C4-2B (cell line): ENCODE measurements at regions not wholly inside any gene's neighbourhood (a gene's known extent, or its start where the extent isn't known, plus 50 kb on each side); places are given as distances from the start of the nearest gene placed in this dataset.
"Not testable (repeated sequence)": the region's sequence is repeated elsewhere in the genome, so short reads cannot be mapped to it uniquely, and the experiment has no call there.

Source experiments
- CTCF ChIP-seq: fragments of 450-650 bp; conservative IDR thresholded peaks from 2 replicates; pipeline ENCODE4 v1.5.1; 2017; ENCODE audit warnings: mild to moderate bottlenecking
- ZFX ChIP-seq: fragments of 450-650 bp; IDR thresholded peaks from 2 replicates; pipeline ENCODE4 v1.6.1; 2017

GRCh38 chr9:97182532-97182931 lies 124.9 kb upstream of the CCDC180 start:
- TF ChIP-seq CTCF, ZFX: not testable (repeated sequence)
